C4-2B (cell line): ENCODE measurements at regions not wholly inside any gene's neighbourhood (a gene's known extent, or its start where the extent isn't known, plus 50 kb on each side); places are given as distances from the start of the nearest gene placed in this dataset.

Experiments used
- CTCF ChIP-seq: fragments of 450-650 bp; conservative IDR thresholded peaks from 2 replicates; pipeline ENCODE4 v1.5.1; 2017; ENCODE audit warnings: mild to moderate bottlenecking
- ZFX ChIP-seq: fragments of 450-650 bp; IDR thresholded peaks from 2 replicates; pipeline ENCODE4 v1.6.1; 2017

- TF ChIP-seq CTCF: no peak
- TF ChIP-seq ZFX: no peak
Observed at GRCh38 chr5:158375531-158375930, 516.6 kb upstream of the CLINT1 start.
